PC-9 (cell line): ENCODE measurements at regions not wholly inside any gene's neighbourhood (a gene's known extent, or its start where the extent isn't known, plus 50 kb on each side); places are given as distances from the start of the nearest gene placed in this dataset.

Source experiments
- BruUV-seq: library from RNA; stranded (reverse); fragments of 400-500 nt; replicated peaks from 2 replicates; lab custom pipeline; 2021; lab: Mats Ljungman, UMichigan
- CTCF ChIA-PET: fragments of 300-600 bp; sonication (Branson Sonifier 250); formaldehyde crosslinking; loops from one replicate; lab custom pipeline; 2022; ENCODE audit warnings: antibody characterized with exemption; lab: Charles Lee
- POLR2A ChIA-PET: fragments of 300-600 bp; sonication (Branson Sonifier 250); formaldehyde crosslinking; loops from one replicate; lab custom pipeline; 2022; ENCODE audit warnings: antibody characterized with exemption; ENCODE audit not compliant: unreplicated experiment; lab: Charles Lee
- DNase-seq, 2 experiments: peaks; one replicate each; pipeline versions ENCODE4 v3.0.0 to v3.0.0-alpha.2; 2015 to 2022; ENCODE audit warnings: mixed read lengths in 1 of 2
- H2AFZ ChIP-seq: fragments of 200-600 bp; sonication (generic); 2 replicates; pipeline ENCODE4 v1.8.1; 2017; ENCODE audit warnings: antibody characterized with exemption
- H3F3A ChIP-seq: fragments of 200-600 bp; sonication (generic); 2 replicates; pipeline ENCODE4 v1.8.1; 2017; ENCODE audit warnings: antibody characterized with exemption, mild to moderate bottlenecking, low read depth; ENCODE audit not compliant: insufficient read depth
- H3K27ac ChIP-seq: fragments of 200-600 bp; sonication (generic); 2 replicates; pipeline ENCODE4 v1.6.1; 2016; ENCODE audit warnings: mixed run types
- H3K27me3 ChIP-seq: fragments of 200-600 bp; sonication (generic); 2 replicates; pipeline ENCODE4 v1.6.1; 2016; ENCODE audit warnings: low read depth, mixed run types; ENCODE audit not compliant: insufficient read depth
- H3K36me3 ChIP-seq: fragments of 200-600 bp; sonication (generic); 2 replicates; pipeline ENCODE4 v1.6.1; 2016; ENCODE audit warnings: low read depth, mixed run types
- H3K4me1 ChIP-seq: fragments of 200-600 bp; sonication (generic); replicated peaks from 2 replicates; pipeline ENCODE4 v1.6.1; 2016; ENCODE audit warnings: mixed run types; ENCODE audit not compliant: insufficient read depth
- H3K4me2 ChIP-seq: fragments of 200-600 bp; sonication (generic); 2 replicates; pipeline ENCODE4 v1.6.1; 2017; ENCODE audit warnings: mixed run types
- H3K4me3 ChIP-seq: fragments of 200-600 bp; sonication (generic); 2 replicates; pipeline ENCODE4 v1.6.1; 2016; ENCODE audit warnings: mixed run types
- H3K79me2 ChIP-seq: fragments of 200-600 bp; sonication (generic); 2 replicates; pipeline ENCODE4 v1.6.1; 2017; ENCODE audit warnings: low read depth, mixed run types
- H3K9me2 ChIP-seq: fragments of 200-600 bp; sonication (generic); 2 replicates; pipeline ENCODE4 v1.8.1; 2017; ENCODE audit warnings: mild to moderate bottlenecking; ENCODE audit not compliant: insufficient read depth
- H3K9me3 ChIP-seq: fragments of 200-600 bp; sonication (generic); 2 replicates; pipeline ENCODE4 v1.8.1; 2016; ENCODE audit warnings: low read depth; ENCODE audit not compliant: insufficient read depth
- H4K20me1 ChIP-seq: fragments of 200-600 bp; sonication (generic); 2 replicates; pipeline ENCODE4 v1.8.1; 2017; ENCODE audit not compliant: insufficient read depth
- CTCF ChIP-seq: fragments of 200-600 bp; sonication (generic); conservative IDR thresholded peaks from 2 replicates; pipeline ENCODE4 v1.6.1; 2017; ENCODE audit warnings: mixed run types, antibody characterized with exemption, mild to moderate bottlenecking, moderate library complexity
- EZH2 ChIP-seq: fragments of 200-600 bp; sonication (generic); IDR thresholded peaks from 2 replicates; pipeline ENCODE4 v1.8.0; 2017; ENCODE audit warnings: antibody characterized with exemption, low read depth
- intact Hi-C: fragments of 100-400 bp; cut with micrococcal nuclease; formaldehyde crosslinking; loops from one replicate; pipeline ENCODE4 v1.10.0; 2022; ENCODE audit not compliant: unreplicated experiment

GRCh38 chr3:166100730-166101129 is 263.5 kb upstream of the BCHE start:
- no peaks in the 10 kb centered on the region for H3K27me3 ChIP-seq
- H3K4me1 ChIP-seq: no peaks in the 10 kb centered on the region
- DNase-seq: no peak
- H3K9me3 ChIP-seq: no peaks in the 10 kb centered on the region
- no TSS peak for BruUV-seq
- H2AFZ ChIP-seq: no peak overlapping the region
- no peaks in the 10 kb centered on the region for H3K79me2 ChIP-seq
- no peak overlapping the region for H3K4me3 ChIP-seq
- no peaks in the 10 kb centered on the region for H3F3A ChIP-seq
- no peaks in the 10 kb centered on the region for H3K36me3 ChIP-seq
- ChIA-PET CTCF (no interaction called here), POLR2A (no interaction called here)
- TF ChIP-seq EZH2 (no peak), CTCF (no peak)
- no peaks in the 10 kb centered on the region for H3K9me2 ChIP-seq
- intact Hi-C loops: no loop called here
- H3K27ac ChIP-seq: no peak overlapping the region
- no peak overlapping the region for H3K4me2 ChIP-seq
- H4K20me1 ChIP-seq: no peaks in the 10 kb centered on the region

- Histone ChIP-seq H3K9me3 (no peaks in the 10 kb centered on the region), H4K20me1 (no peaks in the 10 kb centered on the region), H3K4me2 (no peak overlapping the region), H3K79me2 (no peaks in the 10 kb centered on the region), H3K27ac (no peak overlapping the region), H3K9me2 (no peaks in the 10 kb centered on the region), H2AFZ (no peak overlapping the region), H3K36me3 (no peaks in the 10 kb centered on the region), H3F3A (no peaks in the 10 kb centered on the region), H3K4me3 (no peak overlapping the region), H3K4me1 (no peaks in the 10 kb centered on the region), H3K27me3 (no peaks in the 10 kb centered on the region)
- ChIA-PET POLR2A (no interaction called here), CTCF (no interaction called here)
- no peak for TF ChIP-seq EZH2
- TF ChIP-seq CTCF: no peak
- DNase-seq: no peak
- intact Hi-C loops: no loop called here
- no TSS peak for BruUV-seq
Measured at GRCh38 chr3:166089575-166089974, 252.4 kb upstream of the BCHE start.

GRCh38 chr3:166085164-166085856 is 248.1 kb upstream of the BCHE start:
- intact Hi-C loops: no loop called here
- Histone ChIP-seq H3K27me3 (no peaks in the 10 kb centered on the region), H3K9me3 (no peaks in the 10 kb centered on the region), H4K20me1 (no peaks in the 10 kb centered on the region), H3K9me2 (no peaks in the 10 kb centered on the region), H3K4me1 (no peaks in the 10 kb centered on the region), H3K79me2 (no peaks in the 10 kb centered on the region), H3F3A (no peaks in the 10 kb centered on the region), H3K4me3 (no peak overlapping the region), H3K36me3 (no peaks in the 10 kb centered on the region), H3K27ac (no peak overlapping the region), H3K4me2 (no peak overlapping the region), H2AFZ (no peak overlapping the region)
- TF ChIP-seq CTCF: no peak
- TF ChIP-seq EZH2: no peak
- CTCF ChIA-PET: no interaction called here
- POLR2A ChIA-PET: no interaction called here
- DNase-seq: no peak
- no TSS peak for BruUV-seq
